Muscle of arm (tissue), 1 donor: ENCODE measurements at regions not wholly inside any gene's neighbourhood (a gene's known extent, or its start where the extent isn't known, plus 50 kb on each side); places are given as distances from the start of the nearest gene placed in this dataset.
"Not testable (repeated sequence)": the region's sequence is repeated elsewhere in the genome, so short reads cannot be mapped to it uniquely, and the experiment has no call there.

Source experiments
- DNase-seq: peaks from one replicate; pipeline ENCODE4 v3.0.0-alpha.2; 2013

GRCh38 chr5:56383761-56384160, 150.6 kb upstream of the ANKRD55 start:
- no peak for DNase-seq

- DNase-seq = no peak
Measured at GRCh38 chr5:56382896-56383295, 149.8 kb upstream of the ANKRD55 start.

GRCh38 chr5:56377573-56377972, 144.4 kb upstream of the ANKRD55 start:
- no peak for DNase-seq

- DNase-seq = no peak
Measured at GRCh38 chr5:56376128-56376527, 143.0 kb upstream of the ANKRD55 start.

GRCh38 chr5:56375011-56375410, 141.9 kb upstream of the ANKRD55 start:
- no peak for DNase-seq

- not testable (repeated sequence) for DNase-seq
Measured at GRCh38 chr5:56372491-56372890, 139.4 kb upstream of the ANKRD55 start.

- DNase-seq = no peak
Measured at GRCh38 chr5:56369361-56369811, 136.3 kb upstream of the ANKRD55 start.

GRCh38 chr5:56367748-56368147, 134.6 kb upstream of the ANKRD55 start:
- no peak for DNase-seq

- no peak for DNase-seq
Measured at GRCh38 chr5:56366986-56367385, 133.9 kb upstream of the ANKRD55 start.

- DNase-seq = no peak
Measured at GRCh38 chr5:56361398-56361797, 128.3 kb upstream of the ANKRD55 start.

- DNase-seq = no peak
Measured at GRCh38 chr5:56360816-56361215, 127.7 kb upstream of the ANKRD55 start.

- no peak for DNase-seq
Measured at GRCh38 chr5:56359809-56360685, 126.9 kb upstream of the ANKRD55 start.

GRCh38 chr5:56358703-56359681, 125.9 kb upstream of the ANKRD55 start:
- peak; percentile 73 for DNase-seq

- DNase-seq = no peak
Measured at GRCh38 chr5:56358046-56358445, 124.9 kb upstream of the ANKRD55 start.

- DNase-seq = no peak
Measured at GRCh38 chr5:56357426-56357825, 124.3 kb upstream of the ANKRD55 start.

GRCh38 chr5:56356836-56357160, 123.7 kb upstream of the ANKRD55 start:
- DNase-seq = no peak

- DNase-seq = no peak
Measured at GRCh38 chr5:56356121-56356835, 123.1 kb upstream of the ANKRD55 start.

- DNase-seq = no peak
Measured at GRCh38 chr5:56354836-56355235, 121.7 kb upstream of the ANKRD55 start.

GRCh38 chr5:56352808-56353590, 119.9 kb upstream of the ANKRD55 start:
- no peak for DNase-seq

- DNase-seq = no peak
Measured at GRCh38 chr5:56350597-56351170, 117.6 kb upstream of the ANKRD55 start.
